ENCODE measurements at regions not wholly inside any gene's neighbourhood (a gene's known extent, or its start where the extent isn't known, plus 50 kb on each side); places are given as distances from the start of the nearest gene placed in this dataset.

DNA sequence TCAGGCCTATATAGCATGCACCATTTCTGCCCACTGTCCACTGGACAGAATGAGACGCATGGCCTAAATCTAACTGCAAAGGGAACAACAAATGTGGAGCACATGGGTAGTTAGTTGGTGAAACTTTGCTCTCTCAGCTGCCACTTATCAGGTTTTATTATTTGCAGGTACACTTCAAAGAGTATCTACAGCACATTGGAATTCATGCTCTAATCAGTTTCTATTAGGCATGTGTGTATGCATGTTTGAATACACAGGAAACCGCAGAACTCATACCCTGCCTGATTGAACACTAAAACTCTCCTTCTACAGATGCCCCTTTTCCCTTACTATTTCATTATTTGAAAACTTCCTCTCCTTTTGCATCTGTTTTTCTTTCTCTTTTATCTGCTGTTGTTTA lies 97.4 kb upstream of the HSF2 start:
- TF ChIP-seq, protein P1, sequence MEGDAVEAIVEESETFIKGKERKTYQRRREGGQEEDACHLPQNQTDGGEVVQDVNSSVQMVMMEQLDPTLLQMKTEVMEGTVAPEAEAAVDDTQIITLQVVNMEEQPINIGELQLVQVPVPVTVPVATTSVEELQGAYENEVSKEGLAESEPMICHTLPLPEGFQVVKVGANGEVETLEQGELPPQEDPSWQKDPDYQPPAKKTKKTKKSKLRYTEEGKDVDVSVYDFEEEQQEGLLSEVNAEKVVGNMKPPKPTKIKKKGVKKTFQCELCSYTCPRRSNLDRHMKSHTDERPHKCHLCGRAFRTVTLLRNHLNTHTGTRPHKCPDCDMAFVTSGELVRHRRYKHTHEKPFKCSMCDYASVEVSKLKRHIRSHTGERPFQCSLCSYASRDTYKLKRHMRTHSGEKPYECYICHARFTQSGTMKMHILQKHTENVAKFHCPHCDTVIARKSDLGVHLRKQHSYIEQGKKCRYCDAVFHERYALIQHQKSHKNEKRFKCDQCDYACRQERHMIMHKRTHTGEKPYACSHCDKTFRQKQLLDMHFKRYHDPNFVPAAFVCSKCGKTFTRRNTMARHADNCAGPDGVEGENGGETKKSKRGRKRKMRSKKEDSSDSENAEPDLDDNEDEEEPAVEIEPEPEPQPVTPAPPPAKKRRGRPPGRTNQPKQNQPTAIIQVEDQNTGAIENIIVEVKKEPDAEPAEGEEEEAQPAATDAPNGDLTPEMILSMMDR (IDR thresholded peaks at IDR 0.05), result no peak
- TF ChIP-seq ZFX (IDR thresholded peaks at IDR 0.05; ENCODE audit: borderline replicate concordance), result no peak
